A673 (cell line): ENCODE measurements at regions not wholly inside any gene's neighbourhood (a gene's known extent, or its start where the extent isn't known, plus 50 kb on each side); places are given as distances from the start of the nearest gene placed in this dataset.
A peak's percentile ranks its signal among the peaks of the same experiment; 100 is the strongest.

Experiments
- BruUV-seq: library from RNA; stranded (reverse); fragments of 400-500 nt; replicated peaks from 2 replicates; lab custom pipeline; 2021; lab: Mats Ljungman, UMichigan
- CTCF ChIA-PET: fragments of 300-600 bp; sonication (Branson Sonifier 250); formaldehyde crosslinking; loops from one replicate; lab custom pipeline; 2022; ENCODE audit warnings: antibody characterized with exemption; lab: Charles Lee
- POLR2A ChIA-PET: fragments of 300-600 bp; sonication (Branson Sonifier 250); formaldehyde crosslinking; loops from one replicate; lab custom pipeline; 2022; ENCODE audit warnings: antibody characterized with exemption; ENCODE audit not compliant: low non-redundant PET; lab: Charles Lee
- DNase-seq: peaks from one replicate; pipeline ENCODE4 v3.0.0-alpha.2; 2015; ENCODE audit warnings: low spot score
- H3K27ac ChIP-seq: fragments of 200-600 bp; sonication (generic); 2 replicates; pipeline ENCODE4 v1.5.1; 2016; ENCODE audit warnings: mixed run types, low read depth, mild to moderate bottlenecking, mixed read lengths, antibody characterized with exemption, low read length; ENCODE audit not compliant: poor library complexity, severe bottlenecking
- H3K27me3 ChIP-seq: fragments of 200-600 bp; sonication (generic); replicated peaks from 2 replicates; pipeline ENCODE4 v1.6.1; 2017; ENCODE audit warnings: mixed run types, low read depth, mild to moderate bottlenecking, mixed read lengths, antibody characterized with exemption, low read length; ENCODE audit not compliant: insufficient read depth, poor library complexity
- H3K36me3 ChIP-seq: fragments of 200-600 bp; sonication (generic); 2 replicates; pipeline ENCODE4 v1.6.1; 2016; ENCODE audit warnings: mixed run types, mild to moderate bottlenecking, mixed read lengths, antibody characterized with exemption, low read length; ENCODE audit not compliant: insufficient read depth, poor library complexity, severe bottlenecking
- H3K4me1 ChIP-seq: fragments of 200-600 bp; sonication (generic); 2 replicates; pipeline ENCODE4 v1.6.1; 2017; ENCODE audit warnings: mixed run types, mild to moderate bottlenecking, mixed read lengths, antibody characterized with exemption, low read length; ENCODE audit not compliant: insufficient read depth, poor library complexity, severe bottlenecking
- H3K4me3 ChIP-seq: fragments of 200-600 bp; sonication (generic); 2 replicates; pipeline ENCODE4 v1.5.1; 2016; ENCODE audit warnings: low read depth, mixed run types, mild to moderate bottlenecking, mixed read lengths, low read length; ENCODE audit not compliant: poor library complexity, severe bottlenecking
- H3K9me3 ChIP-seq: fragments of 200-600 bp; sonication (generic); 2 replicates; pipeline ENCODE4 v1.6.1; 2016; ENCODE audit warnings: mixed run types, low read depth, mild to moderate bottlenecking, mixed read lengths, antibody characterized with exemption, low read length; ENCODE audit not compliant: poor library complexity, severe bottlenecking
- CTCF ChIP-seq: fragments of 300-800, 200-600 bp; sonication (generic); conservative IDR thresholded peaks from 2 replicates; pipeline ENCODE4 v1.5.1; 2017; ENCODE audit warnings: low read depth, mild to moderate bottlenecking, antibody characterized with exemption, low read length, moderate library complexity, mixed read lengths
- EZH2 ChIP-seq: fragments of 200-600 bp; sonication (generic); IDR thresholded peaks from 2 replicates; pipeline ENCODE4 v1.6.1; 2017; ENCODE audit warnings: borderline replicate concordance, low read depth, mild to moderate bottlenecking, mixed read lengths, antibody characterized with exemption, low read length; ENCODE audit not compliant: poor library complexity, severe bottlenecking
- intact Hi-C: fragments of 100-400 bp; cut with micrococcal nuclease; formaldehyde crosslinking; loops from one replicate; pipeline ENCODE4 v1.10.0; 2022; ENCODE audit not compliant: unreplicated experiment

GRCh38 chr20:20872428-20872827 lies 160.0 kb upstream of the RALGAPA2 start:
- no TSS peak for BruUV-seq

GRCh38 chr20:20869161-20869775 lies 156.8 kb upstream of the RALGAPA2 start:
- H3K36me3 ChIP-seq, result no peaks in the 10 kb centered on the region
- H3K4me3 ChIP-seq, result no peak overlapping the region
- CTCF ChIA-PET, result no interaction called here
- POLR2A ChIA-PET, result no interaction called here
- intact Hi-C loops, result loop anchor here (10.0 kb wide), 2 partner anchors 526 to 746 kb away; partner anchors contain the start of gene NKX2-4
- DNase-seq, result no peak
- H3K27ac ChIP-seq, result no peak overlapping the region
- BruUV-seq, result no TSS peak
- no peaks in the 10 kb centered on the region for H3K9me3 ChIP-seq
- H3K27me3 ChIP-seq, result peaks cover 30% of the 10 kb centered on the region
- TF ChIP-seq EZH2 (no peak), CTCF (no peak)
- H3K4me1 ChIP-seq, result no peaks in the 10 kb centered on the region

More at GRCh38 chr20:20872428-20872827, 160.0 kb upstream of the RALGAPA2 start:
- no peaks in the 10 kb centered on the region for H3K36me3 ChIP-seq
- peaks cover 51% of the 10 kb centered on the region for H3K27me3 ChIP-seq
- intact Hi-C loops, result no loop called here
- CTCF ChIA-PET, result interaction anchor here (0.6 kb wide), 1 partner anchor 69 kb away, joined by 3 read pairs; no protein-coding TSS in a partner anchor
- no peak overlapping the region for H3K27ac ChIP-seq
- no peaks in the 10 kb centered on the region for H3K9me3 ChIP-seq
- H3K4me3 ChIP-seq, result no peak overlapping the region
- no peaks in the 10 kb centered on the region for H3K4me1 ChIP-seq
- POLR2A ChIA-PET, result no interaction called here
- TF ChIP-seq CTCF, result no peak
- no peak for TF ChIP-seq EZH2
- no peak for DNase-seq

- Histone ChIP-seq H3K9me3 (no peaks in the 10 kb centered on the region), H3K4me1 (no peaks in the 10 kb centered on the region), H3K27me3 (no peaks in the 10 kb centered on the region), H3K27ac (no peak overlapping the region), H3K36me3 (no peaks in the 10 kb centered on the region), H3K4me3 (no peak overlapping the region)
- POLR2A ChIA-PET, result interaction anchor here (0.5 kb wide), 1 partner anchor 306 kb away, joined by 5 read pairs; no protein-coding TSS in a partner anchor
- BruUV-seq, result no TSS peak
- CTCF ChIA-PET, result interaction anchor here (0.6 kb wide), 2 partner anchors 26 to 1476 kb away, joined by 4 to 6 read pairs; no protein-coding TSS in a partner anchor
- peak; percentile 57 for TF ChIP-seq CTCF
- no peak for TF ChIP-seq EZH2
- DNase-seq, result peak; percentile 40
- intact Hi-C loops, result loop anchor here (5.0 to 10.0 kb wide), 3 partner anchors 373 to 750 kb away; partner anchors contain the start of gene NKX2-4
Observed at GRCh38 chr20:20864351-20865096, 152.1 kb upstream of the RALGAPA2 start.
